PC-9 (cell line): ENCODE measurements at regions not wholly inside any gene's neighbourhood (a gene's known extent, or its start where the extent isn't known, plus 50 kb on each side); places are given as distances from the start of the nearest gene placed in this dataset.

ENCODE experiments used
- BruUV-seq: library from RNA; stranded (reverse); fragments of 400-500 nt; replicated peaks from 2 replicates; lab custom pipeline; 2021; lab: Mats Ljungman, UMichigan
- CTCF ChIA-PET: fragments of 300-600 bp; sonication (Branson Sonifier 250); formaldehyde crosslinking; loops from one replicate; lab custom pipeline; 2022; ENCODE audit warnings: antibody characterized with exemption; lab: Charles Lee
- POLR2A ChIA-PET: fragments of 300-600 bp; sonication (Branson Sonifier 250); formaldehyde crosslinking; loops from one replicate; lab custom pipeline; 2022; ENCODE audit warnings: antibody characterized with exemption; ENCODE audit not compliant: unreplicated experiment; lab: Charles Lee
- DNase-seq, 2 experiments: peaks; one replicate each; pipeline versions ENCODE4 v3.0.0 to v3.0.0-alpha.2; 2015 to 2022; ENCODE audit warnings: mixed read lengths in 1 of 2
- H2AFZ ChIP-seq: fragments of 200-600 bp; sonication (generic); 2 replicates; pipeline ENCODE4 v1.8.1; 2017; ENCODE audit warnings: antibody characterized with exemption
- H3F3A ChIP-seq: fragments of 200-600 bp; sonication (generic); 2 replicates; pipeline ENCODE4 v1.8.1; 2017; ENCODE audit warnings: antibody characterized with exemption, mild to moderate bottlenecking, low read depth; ENCODE audit not compliant: insufficient read depth
- H3K27ac ChIP-seq: fragments of 200-600 bp; sonication (generic); 2 replicates; pipeline ENCODE4 v1.6.1; 2016; ENCODE audit warnings: mixed run types
- H3K27me3 ChIP-seq: fragments of 200-600 bp; sonication (generic); 2 replicates; pipeline ENCODE4 v1.6.1; 2016; ENCODE audit warnings: low read depth, mixed run types; ENCODE audit not compliant: insufficient read depth
- H3K36me3 ChIP-seq: fragments of 200-600 bp; sonication (generic); 2 replicates; pipeline ENCODE4 v1.6.1; 2016; ENCODE audit warnings: low read depth, mixed run types
- H3K4me1 ChIP-seq: fragments of 200-600 bp; sonication (generic); replicated peaks from 2 replicates; pipeline ENCODE4 v1.6.1; 2016; ENCODE audit warnings: mixed run types; ENCODE audit not compliant: insufficient read depth
- H3K4me2 ChIP-seq: fragments of 200-600 bp; sonication (generic); 2 replicates; pipeline ENCODE4 v1.6.1; 2017; ENCODE audit warnings: mixed run types
- H3K4me3 ChIP-seq: fragments of 200-600 bp; sonication (generic); 2 replicates; pipeline ENCODE4 v1.6.1; 2016; ENCODE audit warnings: mixed run types
- H3K79me2 ChIP-seq: fragments of 200-600 bp; sonication (generic); 2 replicates; pipeline ENCODE4 v1.6.1; 2017; ENCODE audit warnings: low read depth, mixed run types
- H3K9me2 ChIP-seq: fragments of 200-600 bp; sonication (generic); 2 replicates; pipeline ENCODE4 v1.8.1; 2017; ENCODE audit warnings: mild to moderate bottlenecking; ENCODE audit not compliant: insufficient read depth
- H3K9me3 ChIP-seq: fragments of 200-600 bp; sonication (generic); 2 replicates; pipeline ENCODE4 v1.8.1; 2016; ENCODE audit warnings: low read depth; ENCODE audit not compliant: insufficient read depth
- H4K20me1 ChIP-seq: fragments of 200-600 bp; sonication (generic); 2 replicates; pipeline ENCODE4 v1.8.1; 2017; ENCODE audit not compliant: insufficient read depth
- EZH2 ChIP-seq: fragments of 200-600 bp; sonication (generic); IDR thresholded peaks from 2 replicates; pipeline ENCODE4 v1.8.0; 2017; ENCODE audit warnings: antibody characterized with exemption, low read depth
- intact Hi-C: fragments of 100-400 bp; cut with micrococcal nuclease; formaldehyde crosslinking; loops from one replicate; pipeline ENCODE4 v1.10.0; 2022; ENCODE audit not compliant: unreplicated experiment
- TF ChIP-seq, protein P1 (sequence below): fragments of 200-600 bp; sonication (generic); conservative IDR thresholded peaks from 2 replicates; pipeline ENCODE4 v1.6.1; 2017; ENCODE audit warnings: mixed run types, antibody characterized with exemption, mild to moderate bottlenecking, moderate library complexity

DNA sequence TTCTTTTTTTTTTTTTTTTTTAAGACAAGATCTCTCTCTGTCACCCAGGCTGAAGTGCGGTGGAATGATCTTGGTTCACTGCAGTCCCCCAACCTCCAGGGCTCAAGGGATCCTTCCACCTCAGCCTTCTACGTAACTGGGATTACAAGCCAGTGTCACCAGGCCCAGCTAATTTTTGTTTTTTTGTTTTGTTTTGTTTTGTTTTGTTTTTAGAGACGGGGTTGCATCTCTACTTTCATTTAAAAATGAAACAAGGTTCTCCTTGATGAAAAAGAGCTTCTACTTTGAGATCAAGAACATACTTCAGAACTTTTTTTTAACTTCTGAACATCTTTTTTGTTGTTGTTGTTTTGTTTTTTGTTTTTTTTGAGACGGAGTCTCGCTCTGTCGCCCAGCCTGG, 121.7 kb upstream of the PRB2 start:
- Histone ChIP-seq H3K4me3 (no peak overlapping the region), H3K27ac (no peak overlapping the region), H3F3A (peaks cover 3% of the 10 kb centered on the region; the same call in 1 of the 2 replicates), H3K4me1 (0 out of 2 replicates have a peak, but pooled peaks cover 2% of the 10 kb centered on the region), H2AFZ (no peak overlapping the region), H3K9me2 (0 out of 2 replicates have a peak, but pooled peaks cover 6% of the 10 kb centered on the region), H3K36me3 (no peaks in the 10 kb centered on the region), H3K4me2 (no peak overlapping the region), H3K27me3 (no peaks in the 10 kb centered on the region), H3K79me2 (no peaks in the 10 kb centered on the region), H4K20me1 (no peaks in the 10 kb centered on the region), H3K9me3 (no peaks in the 10 kb centered on the region; the same call in 1 of the 2 replicates)
- POLR2A ChIA-PET, result no interaction called here
- intact Hi-C loops, result no loop called here
- DNase-seq, result no peak
- TF ChIP-seq EZH2, result no peak
- TF ChIP-seq, protein P1, sequence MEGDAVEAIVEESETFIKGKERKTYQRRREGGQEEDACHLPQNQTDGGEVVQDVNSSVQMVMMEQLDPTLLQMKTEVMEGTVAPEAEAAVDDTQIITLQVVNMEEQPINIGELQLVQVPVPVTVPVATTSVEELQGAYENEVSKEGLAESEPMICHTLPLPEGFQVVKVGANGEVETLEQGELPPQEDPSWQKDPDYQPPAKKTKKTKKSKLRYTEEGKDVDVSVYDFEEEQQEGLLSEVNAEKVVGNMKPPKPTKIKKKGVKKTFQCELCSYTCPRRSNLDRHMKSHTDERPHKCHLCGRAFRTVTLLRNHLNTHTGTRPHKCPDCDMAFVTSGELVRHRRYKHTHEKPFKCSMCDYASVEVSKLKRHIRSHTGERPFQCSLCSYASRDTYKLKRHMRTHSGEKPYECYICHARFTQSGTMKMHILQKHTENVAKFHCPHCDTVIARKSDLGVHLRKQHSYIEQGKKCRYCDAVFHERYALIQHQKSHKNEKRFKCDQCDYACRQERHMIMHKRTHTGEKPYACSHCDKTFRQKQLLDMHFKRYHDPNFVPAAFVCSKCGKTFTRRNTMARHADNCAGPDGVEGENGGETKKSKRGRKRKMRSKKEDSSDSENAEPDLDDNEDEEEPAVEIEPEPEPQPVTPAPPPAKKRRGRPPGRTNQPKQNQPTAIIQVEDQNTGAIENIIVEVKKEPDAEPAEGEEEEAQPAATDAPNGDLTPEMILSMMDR, result no peak
- CTCF ChIA-PET, result no interaction called here
- no TSS peak for BruUV-seq

DNA sequence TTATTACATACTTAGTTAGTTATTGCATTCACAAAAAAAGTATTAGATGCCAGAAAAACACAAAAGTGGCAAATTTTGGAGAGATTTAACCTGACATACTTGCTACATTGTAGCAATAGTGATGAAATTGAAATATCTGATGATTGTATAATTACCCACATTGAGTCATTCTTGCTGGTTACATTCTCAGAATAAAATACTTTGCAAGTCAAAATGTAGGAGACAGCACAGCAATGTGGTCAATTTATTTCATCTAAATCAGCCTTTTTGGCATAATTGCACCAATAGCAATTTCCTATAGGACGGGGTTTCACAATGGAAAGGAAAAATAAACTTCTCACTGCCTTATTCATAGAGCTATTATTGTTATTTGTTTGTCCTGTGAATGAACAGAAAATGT, 125.0 kb upstream of the ETV6 start:
- BruUV-seq, result no TSS peak
- Histone ChIP-seq H3K4me3 (no peak overlapping the region), H3F3A (no peaks in the 10 kb centered on the region), H3K9me3 (no peaks in the 10 kb centered on the region), H2AFZ (no peak overlapping the region), H3K27ac (no peak overlapping the region), H3K27me3 (no peaks in the 10 kb centered on the region), H3K36me3 (no peaks in the 10 kb centered on the region), H3K9me2 (no peaks in the 10 kb centered on the region), H4K20me1 (no peaks in the 10 kb centered on the region), H3K4me2 (no peak overlapping the region), H3K4me1 (no peaks in the 10 kb centered on the region), H3K79me2 (no peaks in the 10 kb centered on the region)
- intact Hi-C loops, result no loop called here
- no peak for DNase-seq
- ChIA-PET CTCF (no interaction called here), POLR2A (interaction anchor here (0.5 kb wide), 1 partner anchor 372 kb away, joined by 3 read pairs; no protein-coding TSS in a partner anchor)
- TF ChIP-seq EZH2, result no peak
- TF ChIP-seq, protein P1, result no peak

DNA sequence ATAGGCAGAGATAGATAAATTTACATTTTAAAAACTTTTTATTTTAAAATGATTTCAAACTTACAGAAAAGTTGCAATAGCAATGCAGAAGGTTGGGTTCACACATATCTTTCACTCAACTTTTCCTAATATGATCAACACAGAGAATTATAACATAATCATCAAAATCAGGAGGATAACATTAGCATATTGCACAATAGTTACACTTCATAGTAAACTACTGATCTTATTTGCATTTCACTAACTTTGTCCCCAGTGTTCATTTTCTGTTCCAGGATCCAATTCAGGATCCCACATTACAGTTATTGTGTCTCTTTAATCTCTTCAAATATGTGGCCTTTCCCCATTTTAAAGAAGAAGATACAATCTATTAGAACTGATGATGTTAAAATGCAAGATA, 115.4 kb upstream of the ETV6 start:
- no peaks in the 10 kb centered on the region for H3K27me3 ChIP-seq

More for the DNA sequence above, 115.4 kb upstream of the ETV6 start:
- intact Hi-C loops, result no loop called here
- Histone ChIP-seq H3K36me3 (no peaks in the 10 kb centered on the region), H3K9me2 (no peaks in the 10 kb centered on the region), H3K79me2 (no peaks in the 10 kb centered on the region), H3K9me3 (no peaks in the 10 kb centered on the region), H3F3A (no peaks in the 10 kb centered on the region), H3K4me3 (no peak overlapping the region), H4K20me1 (no peaks in the 10 kb centered on the region), H3K27ac (no peak overlapping the region), H2AFZ (no peak overlapping the region), H3K4me2 (no peak overlapping the region), H3K4me1 (no peaks in the 10 kb centered on the region)
- POLR2A ChIA-PET, result no interaction called here
- TF ChIP-seq, protein P1, result no peak
- TF ChIP-seq EZH2, result no peak
- DNase-seq, result no peak
- no TSS peak for BruUV-seq
- CTCF ChIA-PET, result no interaction called here
